ENCODE measurements at regions not wholly inside any gene's neighbourhood (a gene's known extent, or its start where the extent isn't known, plus 50 kb on each side); places are given as distances from the start of the nearest gene placed in this dataset.

- Histone ChIP-seq H3K9me3 (no peaks in the 10 kb centered on the region), H3K27me3 (no peaks in the 10 kb centered on the region), H3K27ac (no peak overlapping the region), H3K36me3 (no peaks in the 10 kb centered on the region), H3K4me3 (no peak overlapping the region), H3K9ac (ENCODE audit: low read depth in 2 of 2, low read length in 2 of 2) (no peak overlapping the region), H3K4me1 (no peaks in the 10 kb centered on the region)
- TF ChIP-seq CTCF (IDR thresholded peaks at IDR 0.05), result no peak
- no peak for DNase-seq
- intact Hi-C loops (cut with DNase I), result no loop called here
Observed at GRCh38 chr17:79542718-79543117, 68.1 kb downstream of the RBFOX3 start.

- no peak for DNase-seq
Observed at GRCh38 chr17:79541056-79541850, 69.6 kb downstream of the RBFOX3 start.

GRCh38 chr17:79539944-79540705, 70.7 kb downstream of the RBFOX3 start:
- Histone ChIP-seq H3K4me1 (no peaks in the 10 kb centered on the region), H3K4me3 (no peak overlapping the region), H3K9me3 (no peaks in the 10 kb centered on the region), H3K36me3 (no peaks in the 10 kb centered on the region), H3K27ac (no peak overlapping the region), H3K27me3 (no peaks in the 10 kb centered on the region), H3K9ac (ENCODE audit: low read depth in 2 of 2, low read length in 2 of 2) (no peak overlapping the region)
- TF ChIP-seq CTCF (IDR thresholded peaks at IDR 0.05), result no peak
- DNase-seq, result no peak
- intact Hi-C loops (cut with DNase I), result no loop called here

More at GRCh38 chr17:79541056-79541850, 69.6 kb downstream of the RBFOX3 start:
- TF ChIP-seq CTCF (IDR thresholded peaks at IDR 0.05), result no peak
- H3K36me3 ChIP-seq, result no peaks in the 10 kb centered on the region
- no peaks in the 10 kb centered on the region for H3K4me1 ChIP-seq
- no peak overlapping the region for H3K27ac ChIP-seq
- intact Hi-C loops (cut with DNase I), result no loop called here
- no peak overlapping the region for H3K4me3 ChIP-seq
- no peaks in the 10 kb centered on the region for H3K27me3 ChIP-seq
- no peak overlapping the region for H3K9ac ChIP-seq (ENCODE audit: low read depth in 2 of 2, low read length in 2 of 2)
- H3K9me3 ChIP-seq, result no peaks in the 10 kb centered on the region

- DNase-seq, result no peak
- no peak for TF ChIP-seq CTCF (IDR thresholded peaks at IDR 0.05)
- H3K9ac ChIP-seq (ENCODE audit: low read depth in 2 of 2, low read length in 2 of 2), result no peak overlapping the region
- no peak overlapping the region for H3K4me3 ChIP-seq
- intact Hi-C loops (cut with DNase I), result no loop called here
- no peaks in the 10 kb centered on the region for H3K9me3 ChIP-seq
- H3K36me3 ChIP-seq, result no peaks in the 10 kb centered on the region
- no peak overlapping the region for H3K27ac ChIP-seq
- no peaks in the 10 kb centered on the region for H3K4me1 ChIP-seq
- H3K27me3 ChIP-seq, result no peaks in the 10 kb centered on the region
Observed at GRCh38 chr17:79538291-79538690, 72.6 kb downstream of the RBFOX3 start.

DNA sequence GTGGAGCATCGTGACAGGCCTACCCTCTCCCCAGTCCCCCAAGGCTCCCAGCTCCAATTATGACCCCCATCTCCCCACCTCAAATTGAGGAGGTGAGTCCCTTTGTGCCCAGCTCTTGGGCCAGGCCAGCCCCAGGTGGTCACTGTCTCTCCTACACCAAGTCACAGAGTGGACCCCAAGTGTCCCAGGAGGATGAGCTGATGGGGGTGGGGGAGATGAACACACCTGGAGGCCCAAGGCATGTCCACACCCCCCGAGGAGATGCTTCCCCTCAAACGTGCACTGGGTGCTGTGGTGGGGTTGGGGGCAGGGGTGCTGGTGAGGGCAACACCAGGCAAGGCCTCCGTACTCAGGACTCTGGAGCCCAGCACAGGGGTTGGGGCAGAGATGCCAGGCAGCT, 73.2 kb downstream of the RBFOX3 start:
- intact Hi-C loops (cut with DNase I), result no loop called here
- Histone ChIP-seq H3K4me1 (no peaks in the 10 kb centered on the region), H3K4me3 (no peak overlapping the region), H3K9ac (ENCODE audit: low read depth in 2 of 2, low read length in 2 of 2) (no peak overlapping the region), H3K9me3 (no peaks in the 10 kb centered on the region), H3K27ac (no peak overlapping the region), H3K27me3 (no peaks in the 10 kb centered on the region), H3K36me3 (no peaks in the 10 kb centered on the region)
- TF ChIP-seq CTCF (IDR thresholded peaks at IDR 0.05), result no peak
- no peak for DNase-seq
